GM23338 (cell line): ENCODE measurements at regions not wholly inside any gene's neighbourhood (a gene's known extent, or its start where the extent isn't known, plus 50 kb on each side); places are given as distances from the start of the nearest gene placed in this dataset.
"Not testable (repeated sequence)": the region's sequence is repeated elsewhere in the genome, so short reads cannot be mapped to it uniquely, and the experiment has no call there.

Experiments
- ATAC-seq: fragments of 200-7000 bp; cut with Tn5 transposase; 3 replicates; pipeline ENCODE4 v1.9.1; 2020
- DNase-seq: peaks from one replicate; pipeline ENCODE4 v3.0.0-alpha.2; 2015; ENCODE audit warnings: low spot score
- H2AFZ ChIP-seq: fragments of 200-600 bp; sonication (generic); 2 replicates; pipeline ENCODE4 v1.8.0; 2016; ENCODE audit warnings: antibody characterized with exemption, mild to moderate bottlenecking, moderate library complexity
- H3F3A ChIP-seq: fragments of 200-600 bp; sonication (generic); replicated peaks from 2 replicates; pipeline ENCODE4 v1.8.0; 2017; ENCODE audit warnings: antibody characterized with exemption, mixed run types, low read depth
- H3K27ac ChIP-seq: fragments of 200-600 bp; sonication (generic); 2 replicates; pipeline ENCODE4 v1.6.1; 2016; ENCODE audit warnings: low read depth
- H3K27me3 ChIP-seq: fragments of 200-600 bp; sonication (generic); 2 replicates; pipeline ENCODE4 v1.8.0; 2016; ENCODE audit warnings: mild to moderate bottlenecking, mixed run types, moderate library complexity; ENCODE audit not compliant: insufficient read depth
- H3K36me3 ChIP-seq: fragments of 200-600 bp; sonication (generic); 2 replicates; pipeline ENCODE4 v1.8.0; 2016; ENCODE audit warnings: mild to moderate bottlenecking; ENCODE audit not compliant: insufficient read depth
- H3K4me1 ChIP-seq: fragments of 200-600 bp; sonication (generic); 2 replicates; pipeline ENCODE4 v1.8.0; 2016; ENCODE audit warnings: mild to moderate bottlenecking, moderate library complexity; ENCODE audit not compliant: insufficient read depth
- H3K4me2 ChIP-seq: fragments of 200-600 bp; sonication (generic); 2 replicates; pipeline ENCODE4 v1.7.1; 2017; ENCODE audit warnings: mixed run types
- H3K4me3 ChIP-seq: fragments of 200-600 bp; sonication (generic); 2 replicates; pipeline ENCODE4 v1.6.1; 2016; ENCODE audit warnings: mixed run types
- H3K79me2 ChIP-seq: fragments of 200-600 bp; sonication (generic); replicated peaks from 2 replicates; pipeline ENCODE4 v1.8.0; 2017; ENCODE audit warnings: mild to moderate bottlenecking; ENCODE audit not compliant: insufficient read depth
- H3K9me2 ChIP-seq: fragments of 200-600 bp; sonication (generic); 2 replicates; pipeline ENCODE4 v1.8.0; 2017; ENCODE audit not compliant: insufficient read depth
- H4K20me1 ChIP-seq: fragments of 200-600 bp; sonication (generic); replicated peaks from 2 replicates; pipeline ENCODE4 v1.8.0; 2017; ENCODE audit warnings: mild to moderate bottlenecking; ENCODE audit not compliant: insufficient read depth
- H3K27ac Mint-ChIP-seq: 2 replicates; pipeline ENCODE4 v1.8.0; 2020; ENCODE audit warnings: inconsistent platforms, mild to moderate bottlenecking, moderate library complexity, mixed read lengths
- H3K27me3 Mint-ChIP-seq: 3 replicates; pipeline ENCODE4 v1.8.0; 2022; ENCODE audit warnings: low read depth, mild to moderate bottlenecking, moderate library complexity, mixed read lengths, inconsistent platforms; ENCODE audit not compliant: insufficient read depth, poor library complexity
- H3K36me3 Mint-ChIP-seq: 3 replicates; pipeline ENCODE4 v1.8.0; 2021; ENCODE audit warnings: low read depth, mild to moderate bottlenecking, inconsistent platforms, moderate library complexity, mixed read lengths
- H3K4me1 Mint-ChIP-seq: 3 replicates; pipeline ENCODE4 v1.8.0; 2020; ENCODE audit warnings: mild to moderate bottlenecking, inconsistent platforms, mixed read lengths
- H3K4me3 Mint-ChIP-seq: 3 replicates; pipeline ENCODE4 v1.8.0; 2021; ENCODE audit warnings: moderate library complexity, mild to moderate bottlenecking, inconsistent platforms, mixed read lengths
- H3K9me3 Mint-ChIP-seq: 3 replicates; pipeline ENCODE4 v1.8.0; 2020; ENCODE audit warnings: moderate library complexity, mild to moderate bottlenecking, inconsistent platforms, mixed read lengths
- CREB1 ChIP-seq: fragments of 250-450 bp; sonication (Bioruptor Pico); IDR thresholded peaks from 2 replicates; pipeline ENCODE4 v1.5.0; 2020; ENCODE audit warnings: low read depth, mild to moderate bottlenecking, moderate library complexity
- EZH2 ChIP-seq: fragments of 200-600 bp; sonication (generic); IDR thresholded peaks from one replicate; pipeline ENCODE4 v1.8.0; 2017; ENCODE audit warnings: antibody characterized with exemption, mild to moderate bottlenecking, low read depth; ENCODE audit not compliant: unreplicated experiment
- EZH2phosphoT487 ChIP-seq: fragments of 200-600 bp; sonication (generic); IDR thresholded peaks from one replicate; pipeline ENCODE4 v1.8.1; 2018; ENCODE audit warnings: antibody characterized with exemption; ENCODE audit not compliant: unreplicated experiment
- JUNB ChIP-seq: IDR thresholded peaks from one replicate; pipeline ENCODE4 v1.6.1; 2016; ENCODE audit warnings: antibody characterized with exemption; ENCODE audit not compliant: unreplicated experiment
- NANOG ChIP-seq: IDR thresholded peaks from 2 replicates; pipeline ENCODE4 v1.6.1; 2016; ENCODE audit warnings: antibody characterized with exemption, borderline replicate concordance
- POLR2AphosphoS5 ChIP-seq: IDR thresholded peaks from 2 replicates; pipeline ENCODE4 v1.6.1; 2016; ENCODE audit warnings: antibody characterized with exemption, low read depth
- ZNF114 ChIP-seq: fragments of 250-450 bp; sonication (Bioruptor Pico); IDR thresholded peaks from 2 replicates; pipeline ENCODE4 v1.5.0; 2020; ENCODE audit warnings: mild to moderate bottlenecking, moderate library complexity
- TF ChIP-seq, protein P1 (sequence below), 2 experiments: fragments of 200-600 bp in 1 of 2; sonication (generic) in 1 of 2; conservative IDR thresholded peaks; 2 replicates each; pipeline versions ENCODE4 v1.5.1 to v1.6.1; 2016 to 2017; ENCODE audit warnings: antibody characterized with exemption in 2 of 2, low read depth in 2 of 2, mild to moderate bottlenecking in 2 of 2, moderate library complexity in 1 of 2
- TF ChIP-seq, protein P2 (sequence below): IDR thresholded peaks from one replicate; pipeline ENCODE4 v1.6.1; 2018; ENCODE audit warnings: antibody characterized with exemption; ENCODE audit not compliant: unreplicated experiment
- TF ChIP-seq, protein P3 (sequence below): IDR thresholded peaks from 2 replicates; pipeline ENCODE4 v1.6.1; 2016; ENCODE audit warnings: antibody characterized with exemption

DNA sequence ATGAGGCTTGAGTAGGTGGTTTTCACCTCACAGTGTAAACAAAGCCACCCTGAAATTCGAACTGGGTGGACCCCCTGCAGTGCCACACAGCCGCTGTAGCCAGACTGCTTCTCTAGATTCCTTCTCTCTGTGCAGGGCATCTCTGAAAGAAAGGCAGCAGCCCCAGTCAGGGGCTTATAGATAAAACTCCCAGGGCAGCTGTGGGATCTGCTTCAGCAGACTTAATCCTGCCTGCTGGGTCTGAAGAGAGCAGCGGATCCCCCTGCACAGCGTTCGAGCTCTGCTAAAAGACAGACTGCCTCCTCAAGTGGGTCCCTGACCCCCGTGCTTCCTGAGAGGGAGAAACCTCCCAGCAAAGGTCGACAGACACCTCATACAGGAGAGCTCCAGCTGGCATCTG is 71.4 kb downstream of the CARTPT start (continued):
- TF ChIP-seq, protein P1, sequence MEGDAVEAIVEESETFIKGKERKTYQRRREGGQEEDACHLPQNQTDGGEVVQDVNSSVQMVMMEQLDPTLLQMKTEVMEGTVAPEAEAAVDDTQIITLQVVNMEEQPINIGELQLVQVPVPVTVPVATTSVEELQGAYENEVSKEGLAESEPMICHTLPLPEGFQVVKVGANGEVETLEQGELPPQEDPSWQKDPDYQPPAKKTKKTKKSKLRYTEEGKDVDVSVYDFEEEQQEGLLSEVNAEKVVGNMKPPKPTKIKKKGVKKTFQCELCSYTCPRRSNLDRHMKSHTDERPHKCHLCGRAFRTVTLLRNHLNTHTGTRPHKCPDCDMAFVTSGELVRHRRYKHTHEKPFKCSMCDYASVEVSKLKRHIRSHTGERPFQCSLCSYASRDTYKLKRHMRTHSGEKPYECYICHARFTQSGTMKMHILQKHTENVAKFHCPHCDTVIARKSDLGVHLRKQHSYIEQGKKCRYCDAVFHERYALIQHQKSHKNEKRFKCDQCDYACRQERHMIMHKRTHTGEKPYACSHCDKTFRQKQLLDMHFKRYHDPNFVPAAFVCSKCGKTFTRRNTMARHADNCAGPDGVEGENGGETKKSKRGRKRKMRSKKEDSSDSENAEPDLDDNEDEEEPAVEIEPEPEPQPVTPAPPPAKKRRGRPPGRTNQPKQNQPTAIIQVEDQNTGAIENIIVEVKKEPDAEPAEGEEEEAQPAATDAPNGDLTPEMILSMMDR (conservative IDR thresholded peaks at IDR 0.05; ENCODE audit: low read depth in 2 of 2): no peak
- no peak for TF ChIP-seq NANOG
- no peak for TF ChIP-seq CREB1
- TF ChIP-seq, protein P2, sequence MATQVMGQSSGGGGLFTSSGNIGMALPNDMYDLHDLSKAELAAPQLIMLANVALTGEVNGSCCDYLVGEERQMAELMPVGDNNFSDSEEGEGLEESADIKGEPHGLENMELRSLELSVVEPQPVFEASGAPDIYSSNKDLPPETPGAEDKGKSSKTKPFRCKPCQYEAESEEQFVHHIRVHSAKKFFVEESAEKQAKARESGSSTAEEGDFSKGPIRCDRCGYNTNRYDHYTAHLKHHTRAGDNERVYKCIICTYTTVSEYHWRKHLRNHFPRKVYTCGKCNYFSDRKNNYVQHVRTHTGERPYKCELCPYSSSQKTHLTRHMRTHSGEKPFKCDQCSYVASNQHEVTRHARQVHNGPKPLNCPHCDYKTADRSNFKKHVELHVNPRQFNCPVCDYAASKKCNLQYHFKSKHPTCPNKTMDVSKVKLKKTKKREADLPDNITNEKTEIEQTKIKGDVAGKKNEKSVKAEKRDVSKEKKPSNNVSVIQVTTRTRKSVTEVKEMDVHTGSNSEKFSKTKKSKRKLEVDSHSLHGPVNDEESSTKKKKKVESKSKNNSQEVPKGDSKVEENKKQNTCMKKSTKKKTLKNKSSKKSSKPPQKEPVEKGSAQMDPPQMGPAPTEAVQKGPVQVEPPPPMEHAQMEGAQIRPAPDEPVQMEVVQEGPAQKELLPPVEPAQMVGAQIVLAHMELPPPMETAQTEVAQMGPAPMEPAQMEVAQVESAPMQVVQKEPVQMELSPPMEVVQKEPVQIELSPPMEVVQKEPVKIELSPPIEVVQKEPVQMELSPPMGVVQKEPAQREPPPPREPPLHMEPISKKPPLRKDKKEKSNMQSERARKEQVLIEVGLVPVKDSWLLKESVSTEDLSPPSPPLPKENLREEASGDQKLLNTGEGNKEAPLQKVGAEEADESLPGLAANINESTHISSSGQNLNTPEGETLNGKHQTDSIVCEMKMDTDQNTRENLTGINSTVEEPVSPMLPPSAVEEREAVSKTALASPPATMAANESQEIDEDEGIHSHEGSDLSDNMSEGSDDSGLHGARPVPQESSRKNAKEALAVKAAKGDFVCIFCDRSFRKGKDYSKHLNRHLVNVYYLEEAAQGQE: no peak
- TF ChIP-seq JUNB: no peak
- no peak for TF ChIP-seq EZH2
- TF ChIP-seq POLR2AphosphoS5: no peak
- no peak for TF ChIP-seq EZH2phosphoT487
- TF ChIP-seq, protein P3, sequence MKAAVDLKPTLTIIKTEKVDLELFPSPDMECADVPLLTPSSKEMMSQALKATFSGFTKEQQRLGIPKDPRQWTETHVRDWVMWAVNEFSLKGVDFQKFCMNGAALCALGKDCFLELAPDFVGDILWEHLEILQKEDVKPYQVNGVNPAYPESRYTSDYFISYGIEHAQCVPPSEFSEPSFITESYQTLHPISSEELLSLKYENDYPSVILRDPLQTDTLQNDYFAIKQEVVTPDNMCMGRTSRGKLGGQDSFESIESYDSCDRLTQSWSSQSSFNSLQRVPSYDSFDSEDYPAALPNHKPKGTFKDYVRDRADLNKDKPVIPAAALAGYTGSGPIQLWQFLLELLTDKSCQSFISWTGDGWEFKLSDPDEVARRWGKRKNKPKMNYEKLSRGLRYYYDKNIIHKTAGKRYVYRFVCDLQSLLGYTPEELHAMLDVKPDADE: no peak
- TF ChIP-seq ZNF114 (CRISPR knock-in tag): no peak

DNA sequence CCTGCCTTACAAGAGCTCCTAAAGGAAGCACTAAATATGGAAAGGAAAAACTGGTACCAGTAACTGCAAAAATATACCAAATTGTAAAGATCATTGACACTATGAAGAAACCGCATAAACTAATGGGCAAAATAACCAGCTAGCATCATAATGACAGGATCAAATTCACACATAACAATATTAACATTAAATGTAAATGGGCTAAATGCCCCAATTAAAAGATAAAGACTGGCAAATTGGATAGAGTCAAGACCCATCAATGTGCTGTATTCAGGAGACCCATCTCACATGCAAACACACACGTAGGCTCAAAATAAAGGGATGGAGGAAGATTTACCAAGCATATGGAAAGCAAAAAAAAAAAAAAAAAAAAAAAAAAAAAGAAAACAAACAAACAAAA is 73.0 kb downstream of the CARTPT start:
- not testable (repeated sequence) for H3K4me1 Mint-ChIP-seq, H4K20me1 ChIP-seq, H3K79me2 ChIP-seq, H3K9me2 ChIP-seq, H3K27me3 Mint-ChIP-seq, DNase-seq, H3K27ac ChIP-seq, H3F3A ChIP-seq, H3K27ac Mint-ChIP-seq, ATAC-seq, H3K36me3 ChIP-seq, H3K4me1 ChIP-seq, H3K4me2 ChIP-seq, H2AFZ ChIP-seq, H3K27me3 ChIP-seq, H3K4me3 Mint-ChIP-seq, H3K4me3 ChIP-seq
- H3K36me3 Mint-ChIP-seq: peaks cover 34% of the 10 kb centered on the region
- peaks cover 51% of the 10 kb centered on the region for H3K9me3 Mint-ChIP-seq
